Brain microvascular endothelial cell (primary cell): ENCODE measurements at regions not wholly inside any gene's neighbourhood (a gene's known extent, or its start where the extent isn't known, plus 50 kb on each side); places are given as distances from the start of the nearest gene placed in this dataset.

Experiments
- DNase-seq: peaks from one replicate; pipeline ENCODE4 v3.0.0-alpha.2; 2020
- H3K27ac ChIP-seq: fragments of 250-450 bp; sonication (Bioruptor Pico); 2 replicates; pipeline ENCODE4 v1.5.1; 2020; ENCODE audit warnings: mild to moderate bottlenecking, moderate library complexity
- H3K27me3 ChIP-seq: fragments of 250-450 bp; sonication (Bioruptor Pico); replicated peaks from 2 replicates; pipeline ENCODE4 v1.5.1; 2020; ENCODE audit warnings: mild to moderate bottlenecking
- H3K36me3 ChIP-seq: fragments of 250-450 bp; sonication (Bioruptor Pico); replicated peaks from 2 replicates; pipeline ENCODE4 v1.5.1; 2020; ENCODE audit warnings: mild to moderate bottlenecking
- H3K4me3 ChIP-seq: 2 replicates; pipeline ENCODE4 v1.5.1; 2011; ENCODE audit warnings: low read depth, mild to moderate bottlenecking, control low read depth, low read length, moderate library complexity
- CTCF ChIP-seq: IDR thresholded peaks from 2 replicates; pipeline ENCODE4 v1.5.1; 2011; ENCODE audit warnings: low read depth, mild to moderate bottlenecking, moderate library complexity, low read length, control low read depth, inconsistent platforms; ENCODE audit errors: missing control alignments
- in situ Hi-C: cut with HindIII; loops from 2 replicates; pipeline ENCODE4 v1.10.0; 2017; ENCODE audit warnings: low sequenced_read_pairs, low pct_ligation_motif_present

DNA sequence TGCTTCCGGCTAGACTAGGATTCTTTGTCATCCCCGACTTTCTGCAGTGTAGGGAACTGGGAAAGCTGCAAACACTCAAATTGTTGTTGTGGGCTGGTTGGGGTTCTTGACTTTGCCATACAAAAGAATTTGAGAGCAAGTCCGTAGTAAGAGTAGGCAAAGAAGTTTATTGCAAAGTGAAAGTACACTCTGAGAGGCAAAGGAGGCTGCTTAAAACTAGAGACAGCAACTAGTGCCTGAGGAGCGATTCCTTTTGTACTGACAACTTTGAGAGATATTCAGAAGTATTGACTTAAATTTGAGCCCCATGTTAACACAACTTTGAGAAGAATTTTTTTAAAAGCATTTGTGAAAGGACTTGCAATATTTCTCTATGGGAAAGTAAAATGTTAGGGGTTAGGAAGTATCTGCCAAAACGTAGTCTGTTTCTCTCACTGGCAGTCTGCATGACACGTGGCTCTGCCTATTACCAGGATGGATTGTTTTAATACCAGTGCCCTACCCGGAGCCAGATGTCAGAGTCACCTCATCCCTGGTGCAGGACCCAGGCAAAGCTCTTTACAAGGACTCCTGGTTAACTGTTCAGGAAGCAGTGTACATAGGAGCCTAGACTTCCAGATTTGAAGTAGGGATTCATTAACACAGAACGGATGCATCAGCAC lies 85.0 kb upstream of the CLPB start:
- no peak for DNase-seq
- H3K36me3 ChIP-seq: no peaks in the 10 kb centered on the region
- H3K27ac ChIP-seq: no peak overlapping the region
- in situ Hi-C loops: no loop called here
- TF ChIP-seq CTCF: no peak
- no peak overlapping the region for H3K4me3 ChIP-seq
- no peaks in the 10 kb centered on the region for H3K27me3 ChIP-seq

GRCh38 chr11:72514331-72514730 lies 80.0 kb upstream of the CLPB start:
- Histone ChIP-seq H3K36me3 (no peaks in the 10 kb centered on the region), H3K27ac (no peak overlapping the region), H3K4me3 (no peak overlapping the region), H3K27me3 (no peaks in the 10 kb centered on the region)
- TF ChIP-seq CTCF: no peak
- in situ Hi-C loops: no loop called here
- no peak for DNase-seq

DNA sequence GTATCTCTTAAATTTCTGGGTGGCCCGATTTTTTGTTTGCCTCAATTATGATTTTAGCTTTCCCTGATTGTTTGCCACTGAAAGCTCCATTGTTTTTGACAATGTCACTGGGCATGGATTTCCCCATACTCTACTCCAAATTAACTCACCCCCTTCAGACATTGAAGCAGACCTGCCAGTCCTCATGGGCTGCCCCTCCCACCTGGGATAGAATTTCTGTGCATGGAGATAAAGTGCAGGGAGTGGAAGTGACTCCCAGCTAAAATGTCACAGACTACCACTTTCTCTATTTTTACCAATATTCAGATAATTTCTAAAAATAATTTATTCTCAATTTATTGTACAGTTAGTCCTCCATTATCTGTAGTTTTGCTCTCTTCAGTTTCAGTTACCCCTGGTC lies 79.1 kb upstream of the CLPB start:
- in situ Hi-C loops: no loop called here
- Histone ChIP-seq H3K27ac (no peak overlapping the region), H3K27me3 (no peaks in the 10 kb centered on the region), H3K4me3 (no peak overlapping the region), H3K36me3 (no peaks in the 10 kb centered on the region)
- DNase-seq: no peak
- no peak for TF ChIP-seq CTCF

DNA sequence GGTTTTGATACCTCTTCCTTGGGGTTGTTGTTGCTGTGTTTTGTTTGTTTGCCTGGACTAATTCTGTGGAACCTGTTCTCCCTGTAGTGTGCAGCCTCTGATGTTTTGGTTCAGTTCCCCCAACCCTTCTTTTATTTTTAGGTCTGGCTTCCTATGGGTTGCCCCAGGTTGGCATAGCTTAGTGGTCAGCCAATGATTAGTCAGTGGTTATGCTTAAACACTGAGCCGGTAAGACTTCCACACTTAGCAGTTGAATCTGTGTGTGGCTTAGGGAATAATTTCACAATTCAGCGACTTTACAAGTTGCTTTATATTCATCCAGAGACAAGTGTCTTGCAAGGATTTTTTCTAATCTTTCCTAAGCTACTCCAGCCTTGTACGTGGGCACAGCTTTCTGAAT lies 78.6 kb upstream of the CLPB start:
- TF ChIP-seq CTCF: no peak
- Histone ChIP-seq H3K27me3 (no peaks in the 10 kb centered on the region), H3K4me3 (no peak overlapping the region), H3K27ac (no peak overlapping the region), H3K36me3 (no peaks in the 10 kb centered on the region)
- in situ Hi-C loops: no loop called here
- DNase-seq: no peak

- Histone ChIP-seq H3K4me3 (no peak overlapping the region), H3K27me3 (no peaks in the 10 kb centered on the region), H3K27ac (no peak overlapping the region), H3K36me3 (no peaks in the 10 kb centered on the region)
- no peak for TF ChIP-seq CTCF
- peak; percentile 20 for DNase-seq
- in situ Hi-C loops: no loop called here
Observed at GRCh38 chr11:72511393-72512047, 77.2 kb upstream of the CLPB start.

DNA sequence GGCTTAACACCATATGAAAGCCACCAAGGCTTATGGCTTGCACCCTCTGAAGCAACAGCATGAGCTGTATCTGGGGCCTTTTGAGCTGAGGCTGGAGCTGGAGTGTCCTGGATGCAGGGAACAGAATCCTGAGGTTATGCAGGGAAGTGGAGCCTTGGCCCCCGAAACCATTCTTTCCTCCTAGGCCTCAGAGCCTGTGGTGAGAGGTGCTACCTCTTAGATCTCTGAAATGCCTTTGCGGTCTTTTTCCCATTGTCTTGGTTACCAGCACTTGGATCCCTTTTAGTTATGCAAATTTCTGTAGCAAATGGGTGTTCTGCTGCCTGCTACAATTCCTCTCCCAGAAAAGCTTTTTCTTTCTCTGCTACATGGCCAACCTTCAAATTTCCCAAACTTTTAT lies 72.7 kb upstream of the CLPB start:
- no peak for TF ChIP-seq CTCF
- in situ Hi-C loops: no loop called here
- no peak overlapping the region for H3K27ac ChIP-seq

More for the DNA sequence above, 72.7 kb upstream of the CLPB start:
- no peaks in the 10 kb centered on the region for H3K27me3 ChIP-seq
- no peak for DNase-seq
- no peak overlapping the region for H3K4me3 ChIP-seq
- no peaks in the 10 kb centered on the region for H3K36me3 ChIP-seq
